ENCODE measurements at regions not wholly inside any gene's neighbourhood (a gene's known extent, or its start where the extent isn't known, plus 50 kb on each side); places are given as distances from the start of the nearest gene placed in this dataset.

- no peak overlapping the region for H3K4me3 ChIP-seq (ENCODE audit: low read depth, low read length)
- no peaks in the 10 kb centered on the region for H3K4me1 ChIP-seq (ENCODE audit: control insufficient read depth, insufficient read depth, low read length)
- ChIA-PET CTCF (no interaction called here), POLR2A (no interaction called here)
- TF ChIP-seq ZNF449 (tag by site-specific recombination; IDR thresholded peaks at IDR 0.05) (no peak), ZNF560 (tag by site-specific recombination; IDR thresholded peaks at IDR 0.05; ENCODE audit: borderline replicate concordance) (no peak), ZNF548 (tag by site-specific recombination; IDR thresholded peaks at IDR 0.05) (no peak), ZNF292 (tag by site-specific recombination; IDR thresholded peaks at IDR 0.05; ENCODE audit: borderline replicate concordance, low read depth) (no peak), ZNF600 (tag by site-specific recombination; IDR thresholded peaks at IDR 0.05) (no peak), ZNF48 (tag by site-specific recombination; IDR thresholded peaks at IDR 0.05) (no peak), PRDM2 (tag by site-specific recombination; IDR thresholded peaks at IDR 0.05; ENCODE audit: borderline replicate concordance) (no peak), ZNF184 (tag by site-specific recombination; IDR thresholded peaks at IDR 0.05) (no peak), ZBTB44 (tag by site-specific recombination; IDR thresholded peaks at IDR 0.05) (no peak), ZNF148 (tag by site-specific recombination; IDR thresholded peaks at IDR 0.05; ENCODE audit: borderline replicate concordance) (no peak), ZNF585B (tag by site-specific recombination; IDR thresholded peaks at IDR 0.05) (no peak), ZNF37A (tag by site-specific recombination; IDR thresholded peaks at IDR 0.05) (no peak), ZNF302 (tag by site-specific recombination; IDR thresholded peaks at IDR 0.05; ENCODE audit: low read depth) (no peak), ZFHX2 (tag by site-specific recombination; conservative IDR thresholded peaks at IDR 0.05) (no peak), ZNF555 (tag by site-specific recombination; conservative IDR thresholded peaks at IDR 0.05) (no peak), ZNF362 (tag by site-specific recombination; IDR thresholded peaks at IDR 0.05) (no peak), ZNF280C (tag by site-specific recombination; IDR thresholded peaks at IDR 0.05) (no peak), YY1 (tag by site-specific recombination; IDR thresholded peaks at IDR 0.05) (no peak)
- H3K9me3 ChIP-seq (ENCODE audit: control insufficient read depth, insufficient read depth, low read depth, low read length): no peaks in the 10 kb centered on the region
- no peak overlapping the region for H3K27ac ChIP-seq (ENCODE audit: extremely low read depth, low read depth, low read length)
- H3K36me3 ChIP-seq (ENCODE audit: control insufficient read depth in 2 of 2, insufficient read depth in 1 of 2, low read length in 2 of 2): no peaks in the 10 kb centered on the region
Observed at GRCh38 chr20:16885746-16886145, 137.6 kb downstream of the OTOR start.

Data from HEK293 (cell line).